ENCODE measurements at regions not wholly inside any gene's neighbourhood (a gene's known extent, or its start where the extent isn't known, plus 50 kb on each side); places are given as distances from the start of the nearest gene placed in this dataset.

- no peak overlapping the region for H3K4me3 ChIP-seq
- intact Hi-C loops (cut with DNase I; ENCODE audit: low total_unique reads), result no loop called here
- TF ChIP-seq CTCF (IDR thresholded peaks at IDR 0.05), result no peak
- no peak for TF ChIP-seq POLR2A (IDR thresholded peaks at IDR 0.05)
- H3K27me3 ChIP-seq, result no peaks in the 10 kb centered on the region
- H3K36me3 ChIP-seq, result no peaks in the 10 kb centered on the region
- H3K9me3 ChIP-seq, result no peaks in the 10 kb centered on the region
- no peaks in the 10 kb centered on the region for H3K4me1 ChIP-seq
- H3K27ac ChIP-seq, result no peak overlapping the region
- DNase-seq, result no peak
Measured at GRCh38 chr2:144041612-144042011, 478.3 kb downstream of the ZEB2 start.

- no peaks in the 10 kb centered on the region for H3K36me3 ChIP-seq
- no peak for DNase-seq
- TF ChIP-seq POLR2A (IDR thresholded peaks at IDR 0.05), result no peak
- TF ChIP-seq CTCF (IDR thresholded peaks at IDR 0.05), result no peak
- no peaks in the 10 kb centered on the region for H3K9me3 ChIP-seq
- no peak overlapping the region for H3K4me3 ChIP-seq
- no peak overlapping the region for H3K27ac ChIP-seq
- H3K27me3 ChIP-seq, result no peaks in the 10 kb centered on the region
- intact Hi-C loops (cut with DNase I; ENCODE audit: low total_unique reads), result no loop called here
- no peaks in the 10 kb centered on the region for H3K4me1 ChIP-seq
Measured at GRCh38 chr2:144040834-144041233, 479.1 kb downstream of the ZEB2 start.

GRCh38 chr2:144032566-144032965 lies 487.4 kb downstream of the ZEB2 start:
- Histone ChIP-seq H3K9me3 (no peaks in the 10 kb centered on the region), H3K36me3 (no peaks in the 10 kb centered on the region), H3K27me3 (no peaks in the 10 kb centered on the region), H3K4me1 (no peaks in the 10 kb centered on the region), H3K27ac (no peak overlapping the region), H3K4me3 (no peak overlapping the region)
- TF ChIP-seq CTCF (IDR thresholded peaks at IDR 0.05) (no peak), POLR2A (IDR thresholded peaks at IDR 0.05) (no peak)
- intact Hi-C loops (cut with DNase I; ENCODE audit: low total_unique reads), result no loop called here
- DNase-seq, result no peak

- H3K4me1 ChIP-seq, result no peaks in the 10 kb centered on the region
- no peak for DNase-seq
- no peaks in the 10 kb centered on the region for H3K27me3 ChIP-seq
- no peaks in the 10 kb centered on the region for H3K36me3 ChIP-seq
- H3K9me3 ChIP-seq, result no peaks in the 10 kb centered on the region
- intact Hi-C loops (cut with DNase I; ENCODE audit: low total_unique reads), result no loop called here
- TF ChIP-seq POLR2A (IDR thresholded peaks at IDR 0.05) (no peak), CTCF (IDR thresholded peaks at IDR 0.05) (no peak)
- H3K27ac ChIP-seq, result no peak overlapping the region
- H3K4me3 ChIP-seq, result no peak overlapping the region
Measured at GRCh38 chr2:144030791-144031190, 489.1 kb downstream of the ZEB2 start.

- TF ChIP-seq CTCF (IDR thresholded peaks at IDR 0.05), result no peak
- TF ChIP-seq POLR2A (IDR thresholded peaks at IDR 0.05), result no peak
- intact Hi-C loops (cut with DNase I; ENCODE audit: low total_unique reads), result no loop called here
- Histone ChIP-seq H3K4me1 (no peaks in the 10 kb centered on the region), H3K27ac (no peak overlapping the region), H3K4me3 (no peak overlapping the region), H3K36me3 (no peaks in the 10 kb centered on the region), H3K27me3 (no peaks in the 10 kb centered on the region), H3K9me3 (no peaks in the 10 kb centered on the region)
- no peak for DNase-seq
Measured at GRCh38 chr2:144027593-144027992, 492.3 kb downstream of the ZEB2 start.

Measured in uterus (tissue), 3 donors.